ENCODE measurements at regions not wholly inside any gene's neighbourhood (a gene's known extent, or its start where the extent isn't known, plus 50 kb on each side); places are given as distances from the start of the nearest gene placed in this dataset.
"Not testable (repeated sequence)": the region's sequence is repeated elsewhere in the genome, so short reads cannot be mapped to it uniquely, and the experiment has no call there.

DNA sequence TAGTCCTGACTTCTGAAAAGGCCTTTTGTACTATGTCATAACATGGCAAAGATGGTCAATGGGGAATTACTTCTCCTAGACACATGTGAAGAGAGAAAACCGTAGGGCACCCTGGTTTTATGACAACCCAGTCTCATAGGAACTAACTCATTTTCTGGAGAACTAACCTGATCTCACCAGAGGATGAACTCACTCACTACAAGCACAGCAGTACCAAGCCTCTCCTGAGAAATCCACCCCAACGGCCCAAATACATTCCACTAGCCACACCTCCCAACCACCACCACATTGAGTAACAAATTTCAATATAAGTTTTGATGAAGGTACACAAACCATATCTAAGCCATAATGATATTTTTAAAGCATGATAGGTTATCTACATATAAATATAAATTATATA is 909.3 kb upstream of the CDH10 start:
- no peak for DNase-seq (ENCODE audit: low read depth)
- no peak overlapping the region for H3K4me3 ChIP-seq (ENCODE audit: low read depth, low read length)
- TF ChIP-seq CTCF (IDR thresholded peaks at IDR 0.05; ENCODE audit: control insufficient read depth, extremely low read depth, insufficient read depth): no peak

DNA sequence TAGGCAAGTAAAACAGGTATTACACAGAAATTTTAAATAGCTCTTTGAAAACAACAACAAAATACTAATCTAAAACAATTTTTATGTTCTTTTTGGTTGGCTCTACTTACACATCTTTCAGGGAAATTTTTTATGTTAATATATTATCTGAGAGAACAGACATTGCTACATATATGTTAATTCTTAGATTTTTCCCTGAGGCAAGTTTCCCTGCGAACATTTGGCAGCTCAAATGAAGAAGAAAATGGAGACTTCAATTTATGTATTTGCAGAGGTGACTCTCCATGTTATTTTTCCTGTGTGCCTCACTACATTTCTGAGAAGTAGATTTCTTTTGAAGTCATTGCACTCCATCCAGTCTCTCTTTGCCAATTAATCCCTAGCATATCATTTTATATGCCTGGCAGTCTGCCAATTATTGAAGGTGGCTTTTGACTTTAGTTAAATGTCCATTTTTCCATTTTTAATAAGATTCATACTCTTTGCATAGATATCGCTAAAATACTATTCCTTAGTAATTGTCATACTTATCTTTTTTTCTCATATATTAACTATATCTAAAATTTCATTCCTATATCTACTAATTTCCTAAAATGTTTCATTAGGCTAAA is 908.2 kb upstream of the CDH10 start:
- DNase-seq (ENCODE audit: low read depth): no peak
- no peak for TF ChIP-seq CTCF (IDR thresholded peaks at IDR 0.05; ENCODE audit: control insufficient read depth, extremely low read depth, insufficient read depth)
- H3K4me3 ChIP-seq (ENCODE audit: low read depth, low read length): no peak overlapping the region

- no peak overlapping the region for H3K4me3 ChIP-seq (ENCODE audit: low read depth, low read length)
- TF ChIP-seq CTCF (IDR thresholded peaks at IDR 0.05; ENCODE audit: control insufficient read depth, extremely low read depth, insufficient read depth): no peak
- DNase-seq (ENCODE audit: low read depth): no peak
These were observed 906.0 kb upstream of the CDH10 start for GRCh38 chr5:25550793-25551192.

- peak; percentile 80 for TF ChIP-seq CTCF (IDR thresholded peaks at IDR 0.05; ENCODE audit: control insufficient read depth, extremely low read depth, insufficient read depth)
- peak; percentile 32 for DNase-seq (ENCODE audit: low read depth)
- no peak overlapping the region for H3K4me3 ChIP-seq (ENCODE audit: low read depth, low read length)
These were observed 900.0 kb upstream of the CDH10 start for GRCh38 chr5:25544652-25545249.

- DNase-seq (ENCODE audit: low read depth): no peak
- H3K4me3 ChIP-seq (ENCODE audit: low read depth, low read length): no peak overlapping the region
- TF ChIP-seq CTCF (IDR thresholded peaks at IDR 0.05; ENCODE audit: control insufficient read depth, extremely low read depth, insufficient read depth): no peak
These were observed 895.9 kb upstream of the CDH10 start for GRCh38 chr5:25540628-25541027.

DNA sequence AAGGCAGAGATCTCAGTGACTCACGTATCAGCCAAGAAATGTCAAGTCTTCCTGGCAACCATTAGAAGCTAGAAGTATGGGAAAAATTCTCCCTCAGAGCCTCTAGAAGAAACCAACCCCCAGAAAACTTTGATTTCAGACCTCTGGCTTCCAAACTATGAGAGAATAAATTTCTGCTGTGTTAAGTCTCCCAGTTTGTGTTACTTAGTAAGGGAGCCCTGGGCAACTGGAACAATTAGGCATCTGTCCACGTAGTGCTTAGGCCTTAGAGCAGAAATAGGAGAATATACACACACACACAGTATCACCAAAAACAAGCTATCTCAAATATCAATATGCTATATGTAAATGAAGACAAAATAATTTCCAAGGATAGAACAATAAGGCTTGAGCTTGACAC is 894.8 kb upstream of the CDH10 start:
- TF ChIP-seq CTCF (IDR thresholded peaks at IDR 0.05; ENCODE audit: control insufficient read depth, extremely low read depth, insufficient read depth): no peak
- no peak for DNase-seq (ENCODE audit: low read depth)
- no peak overlapping the region for H3K4me3 ChIP-seq (ENCODE audit: low read depth, low read length)

DNA sequence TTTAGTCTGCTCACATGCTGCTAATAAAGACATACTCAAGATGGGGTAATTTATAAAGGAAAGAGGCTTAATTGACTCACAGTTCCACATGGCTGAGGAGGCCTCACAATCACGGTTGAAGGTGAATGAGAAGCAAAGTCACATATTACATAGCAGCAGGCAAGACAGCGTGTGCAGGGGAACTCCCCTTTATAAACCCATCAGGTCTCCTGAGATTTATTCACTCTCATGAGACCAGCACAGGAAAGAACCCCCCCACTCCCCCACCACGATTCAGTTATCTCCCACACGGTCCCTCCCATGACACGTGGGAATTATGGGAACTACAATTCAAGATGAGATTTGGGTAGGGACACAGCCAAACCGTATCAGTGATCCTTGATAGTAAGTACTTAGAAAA is 891.7 kb upstream of the CDH10 start:
- not testable (repeated sequence) for H3K4me3 ChIP-seq (ENCODE audit: low read depth, low read length); DNase-seq (ENCODE audit: low read depth)

All from LNCaP clone FGC (cell line).